Jurkat, Clone E6-1 (cell line): ENCODE measurements at regions not wholly inside any gene's neighbourhood (a gene's known extent, or its start where the extent isn't known, plus 50 kb on each side); places are given as distances from the start of the nearest gene placed in this dataset.

ENCODE experiments used
- DNase-seq: peaks from one replicate; pipeline ENCODE4 v3.0.0-alpha.2; 2011; ENCODE audit warnings: low read depth, low spot score
- H3K4me3 ChIP-seq: 2 replicates; pipeline ENCODE4 v1.5.1; 2011; ENCODE audit warnings: mild to moderate bottlenecking, low read length, control low read depth, moderate library complexity

DNA sequence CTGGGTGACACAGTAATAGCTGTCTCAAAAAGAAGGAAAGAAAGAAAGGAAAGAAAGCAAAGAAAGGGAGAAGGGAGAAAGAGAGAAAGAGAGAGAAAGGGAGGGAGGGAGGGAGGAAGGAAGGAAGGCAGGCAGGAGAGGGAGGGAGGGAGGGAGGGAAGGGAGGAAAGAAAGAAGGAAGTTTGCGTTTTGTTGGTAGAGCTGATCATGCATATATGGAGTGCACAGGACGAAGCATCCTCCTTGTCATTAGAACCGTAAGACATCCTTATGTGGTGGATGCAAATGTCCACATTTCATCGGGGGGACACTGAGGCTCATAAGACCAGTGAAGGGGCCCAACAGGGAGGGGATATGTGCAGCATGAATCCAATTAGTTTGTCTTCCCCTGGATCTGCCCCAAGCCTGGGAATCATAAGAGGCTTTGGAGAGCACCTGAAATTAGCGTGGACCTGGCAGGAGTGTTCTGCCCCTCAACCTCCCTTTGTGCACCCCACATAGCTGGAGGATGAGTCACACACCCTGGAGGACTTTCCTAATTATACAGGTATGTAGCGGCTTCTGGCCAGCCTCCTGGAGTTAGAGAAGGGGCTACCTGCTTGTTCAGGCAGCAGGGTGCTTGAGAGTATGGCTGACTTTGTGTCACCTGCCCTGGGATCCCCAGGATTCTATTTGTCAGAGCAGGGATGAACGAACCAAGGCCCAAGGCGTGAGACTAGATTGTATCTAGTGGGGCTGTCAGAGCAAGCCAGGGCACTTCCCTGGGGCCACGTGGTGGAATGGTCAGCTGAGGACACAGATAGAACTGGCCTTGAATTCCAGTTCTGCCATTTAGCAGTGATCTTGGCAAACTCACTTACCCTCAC lies 119.7 kb upstream of the CD82 start:
- H3K4me3 ChIP-seq = no peak overlapping the region
- no peak for DNase-seq

- H3K4me3 ChIP-seq = no peak overlapping the region
- DNase-seq = no peak
Observed at GRCh38 chr11:44446366-44446762, 119.1 kb upstream of the CD82 start.

- no peak overlapping the region for H3K4me3 ChIP-seq
- no peak for DNase-seq
Observed at GRCh38 chr11:44446996-44447771, 118.3 kb upstream of the CD82 start.

DNA sequence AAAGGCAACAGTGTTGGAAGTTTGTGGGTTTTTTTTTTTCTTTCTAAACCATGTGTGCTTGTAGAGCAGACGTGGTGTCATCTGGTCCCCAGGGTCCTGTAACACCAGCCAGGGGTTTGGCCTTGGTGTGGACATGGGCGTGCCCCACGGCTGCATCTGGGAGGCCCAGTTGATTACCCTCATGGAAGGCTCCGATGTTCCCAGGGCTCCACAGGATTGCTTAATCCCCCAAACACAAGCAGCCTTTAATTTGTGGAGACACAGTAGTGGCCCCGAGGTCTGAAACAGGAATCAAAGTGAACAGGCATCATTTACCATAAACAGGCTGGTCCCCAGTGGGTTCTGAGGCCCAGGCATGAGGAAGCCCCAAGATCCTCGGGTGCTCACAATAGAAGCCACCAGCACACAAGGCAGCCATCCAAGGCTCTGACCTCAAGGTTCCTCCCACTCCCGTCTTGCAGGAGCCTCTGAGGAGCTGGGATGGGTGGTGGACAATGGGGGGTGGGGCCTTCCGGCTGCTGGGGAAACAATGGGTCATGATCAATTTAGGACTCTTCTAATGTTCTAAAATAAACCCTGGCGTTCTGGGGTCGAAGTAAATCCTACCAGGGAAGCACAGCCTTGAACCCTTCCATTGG lies 115.0 kb upstream of the CD82 start:
- DNase-seq = no peak
- H3K4me3 ChIP-seq = no peak overlapping the region

DNA sequence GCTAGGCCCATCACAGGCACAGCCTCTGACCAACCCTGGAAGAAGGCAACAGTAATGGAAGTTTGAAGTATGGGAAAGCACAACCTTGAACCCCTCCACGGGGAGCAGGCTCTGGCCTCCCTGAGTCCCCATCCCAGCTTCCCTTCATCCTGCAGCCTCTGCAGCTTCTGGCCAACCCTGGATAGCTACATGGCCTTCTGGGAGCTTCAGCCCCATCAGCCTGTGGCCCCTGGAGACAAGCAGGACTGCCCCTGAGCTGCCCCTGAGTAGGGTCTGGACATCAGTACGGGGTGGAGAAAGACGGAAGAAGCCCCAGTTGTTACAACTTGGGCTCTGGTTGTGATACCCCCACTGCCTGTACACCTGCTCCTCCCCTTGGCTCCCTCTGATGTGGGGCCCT lies 113.8 kb upstream of the CD82 start:
- no peak for DNase-seq
- H3K4me3 ChIP-seq = no peak overlapping the region

- H3K4me3 ChIP-seq = no peak overlapping the region
- DNase-seq = no peak
Observed at GRCh38 chr11:44452827-44453572, 112.5 kb upstream of the CD82 start.

DNA sequence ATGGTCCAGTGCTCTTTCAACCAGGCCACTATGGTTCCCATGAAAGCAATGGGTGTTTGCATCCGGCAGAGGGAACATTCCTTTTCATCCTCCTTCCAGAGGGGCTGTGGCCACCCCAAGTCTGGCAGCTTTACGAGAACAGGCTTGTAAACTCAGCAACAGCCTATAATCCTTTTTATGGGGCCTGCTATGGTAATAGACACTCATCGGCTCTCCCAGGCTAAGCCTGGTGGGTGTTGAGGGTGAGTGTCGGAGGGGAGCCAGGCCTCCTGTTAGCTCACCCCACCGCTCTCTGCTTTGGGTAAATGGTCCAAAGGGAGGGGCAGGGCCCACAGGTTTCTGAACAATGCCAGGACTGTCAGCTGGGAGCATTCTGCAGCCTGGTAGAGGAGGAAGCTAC lies 111.6 kb upstream of the CD82 start:
- H3K4me3 ChIP-seq = no peak overlapping the region
- no peak for DNase-seq

GRCh38 chr11:44454666-44455065 lies 110.8 kb upstream of the CD82 start:
- no peak for DNase-seq
- no peak overlapping the region for H3K4me3 ChIP-seq

GRCh38 chr11:44456544-44457300 lies 108.7 kb upstream of the CD82 start:
- no peak overlapping the region for H3K4me3 ChIP-seq
- no peak for DNase-seq

GRCh38 chr11:44457862-44458261 lies 107.6 kb upstream of the CD82 start:
- no peak for DNase-seq
- H3K4me3 ChIP-seq = no peak overlapping the region

DNA sequence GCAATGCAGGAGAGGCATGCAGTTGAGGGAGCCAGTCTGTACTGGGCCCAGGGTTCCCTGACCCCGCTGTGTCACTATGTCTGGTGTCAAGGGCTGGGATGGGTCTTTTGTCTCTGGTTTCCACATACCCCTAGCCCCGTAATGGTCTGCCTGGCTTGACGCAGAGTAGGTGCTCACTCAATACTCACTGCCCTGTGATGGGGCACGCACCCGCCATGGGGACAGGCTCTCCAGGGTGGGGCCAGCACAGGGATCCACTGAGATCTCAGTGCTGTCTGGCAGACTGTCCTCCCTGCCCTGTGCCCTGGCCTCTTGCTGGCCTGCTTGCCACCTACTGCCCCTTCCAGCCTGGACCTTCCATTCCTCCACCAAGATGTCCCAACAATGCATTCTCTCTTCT lies 101.7 kb upstream of the CD82 start:
- no peak for DNase-seq
- no peak overlapping the region for H3K4me3 ChIP-seq

DNA sequence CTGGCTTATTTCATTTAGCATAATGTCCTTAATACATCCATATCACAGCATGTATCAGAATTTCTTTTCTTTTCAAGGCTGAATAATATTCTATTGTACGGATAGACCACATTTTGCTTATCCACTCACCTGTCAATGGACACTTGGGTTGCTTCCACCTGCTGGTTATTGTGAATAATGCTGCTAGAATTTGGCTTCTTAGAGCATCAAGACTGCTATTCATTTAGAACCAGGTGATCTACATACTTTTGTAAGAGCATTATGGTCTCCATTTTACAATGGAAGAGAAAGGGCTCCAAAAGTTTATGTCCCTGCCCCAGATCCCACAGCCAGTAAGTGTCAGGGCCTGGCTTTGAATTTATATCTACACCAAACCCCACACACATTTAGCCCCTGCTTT lies 100.7 kb upstream of the CD82 start:
- peak; percentile 37 for DNase-seq
- no peak overlapping the region for H3K4me3 ChIP-seq

DNA sequence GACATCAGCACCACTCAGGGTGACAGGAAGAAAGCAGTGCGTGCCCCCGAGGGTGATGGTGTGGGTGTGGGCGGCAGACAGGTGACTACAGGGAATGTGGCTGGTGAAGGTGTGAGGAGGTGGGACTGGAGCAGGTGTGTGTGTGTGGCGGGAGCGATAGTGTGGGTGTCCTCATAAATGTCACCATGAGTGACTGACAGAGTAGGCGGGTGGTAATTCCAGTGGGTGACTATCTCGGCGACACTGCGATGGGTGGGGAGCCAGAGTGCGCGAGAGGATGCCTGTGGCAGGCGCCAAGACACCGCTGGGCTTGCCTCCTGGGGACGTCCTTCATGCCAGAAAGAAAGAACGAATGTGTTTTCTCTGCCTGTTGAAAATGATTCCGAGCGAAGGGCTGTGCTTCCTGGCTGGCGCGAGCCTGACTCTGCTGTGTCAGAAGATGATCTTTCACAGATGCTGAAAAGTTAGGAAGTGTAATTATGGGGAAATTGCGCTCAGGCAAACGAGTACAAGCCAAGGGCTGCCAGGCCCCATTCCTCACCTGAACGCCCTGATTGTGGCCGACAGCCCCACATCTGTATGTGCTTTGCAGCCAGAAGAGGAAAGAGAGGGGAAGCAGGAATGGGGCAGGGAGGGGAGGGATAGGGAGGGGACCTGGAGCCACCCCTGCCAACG lies 98.8 kb upstream of the CD82 start:
- H3K4me3 ChIP-seq = no peak overlapping the region
- no peak for DNase-seq

DNA sequence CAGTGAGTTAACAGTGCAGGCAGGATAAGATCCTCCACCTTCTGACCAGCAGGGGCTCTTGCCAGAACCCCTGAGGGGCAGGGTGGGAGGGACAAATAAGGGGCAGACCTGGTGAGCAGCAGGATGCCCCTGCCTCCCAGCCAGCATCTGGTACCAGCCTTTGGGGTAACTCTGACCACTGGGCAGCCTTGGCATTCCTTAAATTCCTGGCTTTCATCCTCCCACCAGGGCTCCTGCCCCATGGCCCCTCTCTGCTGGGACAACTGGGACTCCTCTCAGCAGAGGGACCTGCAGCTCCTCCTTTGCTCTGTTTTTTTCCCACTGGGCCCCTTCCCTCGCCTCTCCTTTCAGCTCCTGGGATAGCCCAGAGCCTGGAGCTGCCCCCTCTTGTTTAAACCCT lies 98.0 kb upstream of the CD82 start:
- H3K4me3 ChIP-seq = no peak overlapping the region
- no peak for DNase-seq

DNA sequence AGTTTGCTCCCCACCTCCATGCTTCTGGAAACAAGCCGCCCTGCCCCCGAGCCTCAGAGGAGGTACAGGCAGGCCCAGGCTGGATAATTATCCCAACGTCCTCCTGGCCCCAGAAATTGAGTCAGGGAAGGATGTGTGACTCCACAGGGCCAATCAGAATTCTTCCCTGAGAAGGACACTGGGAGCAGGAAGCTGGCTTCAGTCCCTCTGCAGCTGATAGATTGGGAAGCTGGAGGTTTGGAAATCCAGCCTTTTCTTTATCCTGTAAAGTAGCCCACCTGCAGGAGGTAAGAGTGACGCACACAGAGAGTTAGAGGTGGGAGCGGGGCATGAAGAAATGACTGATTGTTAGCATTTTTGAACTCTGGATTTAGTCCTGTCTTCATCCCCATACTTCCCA lies 97.5 kb upstream of the CD82 start:
- DNase-seq = no peak

GRCh38 chr11:44468345-44468988 lies 97.0 kb upstream of the CD82 start:
- H3K4me3 ChIP-seq = no peak overlapping the region

More for the DNA sequence above, 97.5 kb upstream of the CD82 start:
- no peak overlapping the region for H3K4me3 ChIP-seq

GRCh38 chr11:44469412-44469811 lies 96.1 kb upstream of the CD82 start:
- no peak overlapping the region for H3K4me3 ChIP-seq
- DNase-seq = no peak

More at GRCh38 chr11:44468345-44468988, 97.0 kb upstream of the CD82 start:
- no peak for DNase-seq

- DNase-seq = no peak
- H3K4me3 ChIP-seq = no peak overlapping the region
Observed at GRCh38 chr11:44470854-44471253, 94.6 kb upstream of the CD82 start.
